ENCODE measurements at regions not wholly inside any gene's neighbourhood (a gene's known extent, or its start where the extent isn't known, plus 50 kb on each side); places are given as distances from the start of the nearest gene placed in this dataset.
A peak's percentile ranks its signal among the peaks of the same experiment; 100 is the strongest.
"Not testable (repeated sequence)": the region's sequence is repeated elsewhere in the genome, so short reads cannot be mapped to it uniquely, and the experiment has no call there.

DNA sequence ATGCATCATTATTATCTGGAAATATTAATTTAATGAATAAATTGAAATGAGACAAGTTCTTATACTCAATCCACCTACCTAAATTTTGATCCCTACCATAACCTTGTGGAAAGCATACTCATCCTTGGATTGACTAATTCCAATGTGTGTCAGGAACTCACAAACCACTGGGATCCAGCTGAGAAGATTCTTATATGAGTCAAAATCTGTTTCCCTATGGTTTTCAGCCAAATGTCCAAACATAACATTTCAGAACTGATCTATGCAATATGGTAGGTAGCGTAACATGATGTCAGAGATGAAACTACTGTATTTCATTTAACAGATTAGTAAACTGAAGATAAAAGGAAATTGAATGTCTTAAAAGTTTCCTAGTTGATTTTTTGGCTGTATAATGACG lies 250.0 kb downstream of the PLOD2 start:
- no peak for TF ChIP-seq CTCF (IDR thresholded peaks at IDR 0.05; ENCODE audit: extremely low read depth, low read depth, low read length)
- no peak overlapping the region for H2AFZ ChIP-seq (ENCODE audit: low read length)

GRCh38 chr3:145915787-145916186 lies 245.2 kb downstream of the PLOD2 start:
- H3K4me1 ChIP-seq (ENCODE audit: insufficient read depth, low read length), result no peaks in the 10 kb centered on the region
- no peaks in the 10 kb centered on the region for H3K27me3 ChIP-seq (ENCODE audit: insufficient read depth, low read length)
- TF ChIP-seq CTCF (IDR thresholded peaks at IDR 0.05; ENCODE audit: extremely low read depth, low read depth, low read length), result no peak
- no peak overlapping the region for H3K4me3 ChIP-seq (ENCODE audit: insufficient read depth, low read length)
- no peak overlapping the region for H3K4me2 ChIP-seq (ENCODE audit: insufficient read depth, low read length)
- no peaks in the 10 kb centered on the region for H3K79me2 ChIP-seq (ENCODE audit: insufficient read depth, low read length)
- no peak for DNase-seq (ENCODE audit: insufficient read length, low spot score, missing footprints)
- no peaks in the 10 kb centered on the region for H4K20me1 ChIP-seq (ENCODE audit: insufficient read depth, low read length)
- no peak overlapping the region for H2AFZ ChIP-seq (ENCODE audit: low read length)
- H3K9me3 ChIP-seq (ENCODE audit: low read depth, low read length), result no peaks in the 10 kb centered on the region
- no peaks in the 10 kb centered on the region for H3K36me3 ChIP-seq (ENCODE audit: insufficient read depth, low read length)
- H3K27ac ChIP-seq (ENCODE audit: low read depth, low read length), result no peak overlapping the region

More for the DNA sequence above, 250.0 kb downstream of the PLOD2 start:
- no peak overlapping the region for H3K4me3 ChIP-seq (ENCODE audit: insufficient read depth, low read length)
- H3K79me2 ChIP-seq (ENCODE audit: insufficient read depth, low read length), result no peaks in the 10 kb centered on the region
- no peak overlapping the region for H3K4me2 ChIP-seq (ENCODE audit: insufficient read depth, low read length)
- no peaks in the 10 kb centered on the region for H3K9me3 ChIP-seq (ENCODE audit: low read depth, low read length)
- H4K20me1 ChIP-seq (ENCODE audit: insufficient read depth, low read length), result no peaks in the 10 kb centered on the region
- H3K4me1 ChIP-seq (ENCODE audit: insufficient read depth, low read length), result no peaks in the 10 kb centered on the region
- DNase-seq (ENCODE audit: insufficient read length, low spot score, missing footprints), result no peak
- no peaks in the 10 kb centered on the region for H3K27me3 ChIP-seq (ENCODE audit: insufficient read depth, low read length)
- H3K27ac ChIP-seq (ENCODE audit: low read depth, low read length), result no peak overlapping the region
- H3K36me3 ChIP-seq (ENCODE audit: insufficient read depth, low read length), result no peaks in the 10 kb centered on the region

DNA sequence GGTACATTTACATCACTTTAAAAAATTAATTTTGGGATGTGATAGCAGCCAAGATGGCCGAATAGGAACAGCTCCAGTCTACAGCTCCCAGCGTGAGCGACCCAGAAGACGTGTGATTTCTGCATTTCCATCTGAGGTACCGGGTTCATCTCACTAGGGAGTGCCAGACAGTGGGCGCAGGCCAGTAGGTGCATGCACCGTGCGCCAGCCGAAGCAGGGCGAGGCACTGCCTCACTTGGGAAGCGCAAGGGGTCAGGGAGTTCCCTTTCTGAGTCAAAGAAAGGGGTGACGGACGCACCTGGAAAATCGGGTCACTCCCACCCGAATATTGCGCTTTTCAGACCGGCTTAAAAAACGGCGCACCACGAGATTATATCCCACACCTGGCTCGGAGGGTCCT lies 233.2 kb downstream of the PLOD2 start:
- H3K4me3 ChIP-seq (ENCODE audit: insufficient read depth, low read length); H4K20me1 ChIP-seq (ENCODE audit: insufficient read depth, low read length); H2AFZ ChIP-seq (ENCODE audit: low read length); H3K79me2 ChIP-seq (ENCODE audit: insufficient read depth, low read length); H3K27ac ChIP-seq (ENCODE audit: low read depth, low read length); H3K9me3 ChIP-seq (ENCODE audit: low read depth, low read length); H3K36me3 ChIP-seq (ENCODE audit: insufficient read depth, low read length); DNase-seq (ENCODE audit: insufficient read length, low spot score, missing footprints); H3K27me3 ChIP-seq (ENCODE audit: insufficient read depth, low read length); H3K4me1 ChIP-seq (ENCODE audit: insufficient read depth, low read length); H3K4me2 ChIP-seq (ENCODE audit: insufficient read depth, low read length): not testable (repeated sequence)

DNA sequence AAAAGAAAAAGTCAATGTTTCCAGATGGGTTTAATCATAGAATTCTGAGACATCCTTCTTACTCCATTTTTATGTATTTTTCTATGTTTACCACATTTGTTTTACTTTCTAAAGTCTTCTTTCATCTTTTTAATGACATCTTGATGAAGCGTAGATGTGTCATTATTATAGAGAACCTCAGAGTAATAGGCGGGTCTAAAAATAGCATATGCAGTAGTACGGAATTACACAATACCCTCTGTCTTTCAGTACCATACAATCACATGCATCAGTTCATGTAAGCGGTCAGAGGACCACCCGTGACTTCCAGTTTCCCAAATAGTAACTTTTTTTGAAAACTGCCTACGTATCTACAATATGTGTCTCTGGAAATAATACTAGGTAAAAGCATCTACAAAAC lies 224.0 kb downstream of the PLOD2 start:
- H3K79me2 ChIP-seq (ENCODE audit: insufficient read depth, low read length), result no peaks in the 10 kb centered on the region
- peaks cover 9% of the 10 kb centered on the region for H3K4me1 ChIP-seq (ENCODE audit: insufficient read depth, low read length)
- no peak overlapping the region for H2AFZ ChIP-seq (ENCODE audit: low read length)
- DNase-seq (ENCODE audit: insufficient read length, low spot score, missing footprints), result peak; percentile 32
- TF ChIP-seq CTCF (IDR thresholded peaks at IDR 0.05; ENCODE audit: extremely low read depth, low read depth, low read length), result no peak
- no peaks in the 10 kb centered on the region for H3K9me3 ChIP-seq (ENCODE audit: low read depth, low read length)
- no peaks in the 10 kb centered on the region for H3K27me3 ChIP-seq (ENCODE audit: insufficient read depth, low read length)
- no peak overlapping the region for H3K4me3 ChIP-seq (ENCODE audit: insufficient read depth, low read length)
- no peaks in the 10 kb centered on the region for H3K36me3 ChIP-seq (ENCODE audit: insufficient read depth, low read length)
- no peak overlapping the region for H3K27ac ChIP-seq (ENCODE audit: low read depth, low read length)
- peak overlapping the region; percentile 41 for H3K4me2 ChIP-seq (ENCODE audit: insufficient read depth, low read length)
- no peaks in the 10 kb centered on the region for H4K20me1 ChIP-seq (ENCODE audit: insufficient read depth, low read length)

All from osteoblast (primary cell).